RWPE2 (cell line): ENCODE measurements at regions not wholly inside any gene's neighbourhood (a gene's known extent, or its start where the extent isn't known, plus 50 kb on each side); places are given as distances from the start of the nearest gene placed in this dataset.

Source experiments
- ATAC-seq: fragments of 200-7000 bp; cut with Tn5 transposase; 3 replicates; pipeline ENCODE4 v1.9.1; 2021; ENCODE audit warnings: low read depth
- DNase-seq: peaks from one replicate; pipeline ENCODE4 v3.0.0-alpha.2; 2020; ENCODE audit warnings: low spot score
- H3K27ac ChIP-seq: fragments of 450-650 bp; 2 replicates; pipeline ENCODE4 v1.5.1; 2017; ENCODE audit warnings: mild to moderate bottlenecking; ENCODE audit not compliant: poor library complexity, severe bottlenecking
- H3K27me3 ChIP-seq: fragments of 250-450 bp; sonication (Bioruptor Pico); 2 replicates; pipeline ENCODE4 v1.5.1; 2021; ENCODE audit warnings: mild to moderate bottlenecking, moderate library complexity; ENCODE audit not compliant: insufficient read depth, poor library complexity, severe bottlenecking
- H3K36me3 ChIP-seq: fragments of 250-450 bp; sonication (Bioruptor Pico); 2 replicates; pipeline ENCODE4 v1.5.1; 2020; ENCODE audit warnings: low read depth, mild to moderate bottlenecking, moderate library complexity
- H3K4me1 ChIP-seq: fragments of 250-450 bp; sonication (Bioruptor Pico); 2 replicates; pipeline ENCODE4 v1.5.1; 2021; ENCODE audit warnings: mild to moderate bottlenecking, moderate library complexity; ENCODE audit not compliant: insufficient read depth, poor library complexity, severe bottlenecking
- H3K4me3 ChIP-seq: fragments of 250-450 bp; sonication (Bioruptor Pico); 2 replicates; pipeline ENCODE4 v1.5.1; 2021; ENCODE audit warnings: mild to moderate bottlenecking, moderate library complexity; ENCODE audit not compliant: severe bottlenecking
- H3K9me3 ChIP-seq: fragments of 250-450 bp; sonication (Bioruptor Pico); 2 replicates; pipeline ENCODE4 v1.5.1; 2021; ENCODE audit warnings: mild to moderate bottlenecking, moderate library complexity; ENCODE audit not compliant: severe bottlenecking
- CTCF ChIP-seq: fragments of 450-650 bp; IDR thresholded peaks from one replicate; pipeline ENCODE4 v1.5.1; 2017; ENCODE audit warnings: mild to moderate bottlenecking, moderate library complexity; ENCODE audit not compliant: poor library complexity, severe bottlenecking

- ATAC-seq (no peak), DNase-seq (no peak)
- Histone ChIP-seq H3K4me1 (no peaks in the 10 kb centered on the region), H3K36me3 (no peaks in the 10 kb centered on the region), H3K9me3 (no peaks in the 10 kb centered on the region), H3K4me3 (no peak overlapping the region), H3K27ac (no peak overlapping the region), H3K27me3 (no peaks in the 10 kb centered on the region)
- TF ChIP-seq CTCF, result no peak
Measured at GRCh38 chr20:40470445-40471260, 218.4 kb downstream of the MAFB start.

GRCh38 chr20:40468759-40469158 is 220.3 kb downstream of the MAFB start:
- no peak for TF ChIP-seq CTCF

GRCh38 chr20:40467703-40468411 is 221.2 kb downstream of the MAFB start:
- Histone ChIP-seq H3K4me3 (no peak overlapping the region), H3K9me3 (no peaks in the 10 kb centered on the region), H3K36me3 (no peaks in the 10 kb centered on the region), H3K27ac (no peak overlapping the region), H3K27me3 (no peaks in the 10 kb centered on the region), H3K4me1 (no peaks in the 10 kb centered on the region)
- ATAC-seq (no peak), DNase-seq (no peak)
- no peak for TF ChIP-seq CTCF

More at GRCh38 chr20:40468759-40469158, 220.3 kb downstream of the MAFB start:
- DNase-seq (no peak), ATAC-seq (no peak)
- no peak overlapping the region for H3K27ac ChIP-seq
- H3K4me3 ChIP-seq, result no peak overlapping the region
- no peaks in the 10 kb centered on the region for H3K9me3 ChIP-seq
- H3K36me3 ChIP-seq, result no peaks in the 10 kb centered on the region
- no peaks in the 10 kb centered on the region for H3K27me3 ChIP-seq
- H3K4me1 ChIP-seq, result no peaks in the 10 kb centered on the region

GRCh38 chr20:40467067-40467466 is 222.0 kb downstream of the MAFB start:
- ATAC-seq (no peak), DNase-seq (no peak)
- Histone ChIP-seq H3K4me3 (no peak overlapping the region), H3K36me3 (no peaks in the 10 kb centered on the region), H3K27me3 (no peaks in the 10 kb centered on the region), H3K27ac (no peak overlapping the region), H3K4me1 (no peaks in the 10 kb centered on the region), H3K9me3 (no peaks in the 10 kb centered on the region)
- no peak for TF ChIP-seq CTCF

- Histone ChIP-seq H3K9me3 (no peaks in the 10 kb centered on the region), H3K27ac (no peak overlapping the region), H3K4me3 (no peak overlapping the region), H3K27me3 (no peaks in the 10 kb centered on the region), H3K4me1 (no peaks in the 10 kb centered on the region), H3K36me3 (no peaks in the 10 kb centered on the region)
- no peak for DNase-seq
- ATAC-seq, result no peak
- TF ChIP-seq CTCF, result no peak
Measured at GRCh38 chr20:40464731-40465208, 224.3 kb downstream of the MAFB start.
